ENCODE measurements at regions not wholly inside any gene's neighbourhood (a gene's known extent, or its start where the extent isn't known, plus 50 kb on each side); places are given as distances from the start of the nearest gene placed in this dataset.
A peak's percentile ranks its signal among the peaks of the same experiment; 100 is the strongest.
"Not testable (repeated sequence)": the region's sequence is repeated elsewhere in the genome, so short reads cannot be mapped to it uniquely, and the experiment has no call there.

- H3K79me1 ChIP-seq (ENCODE audit: low read length) = no peaks in the 10 kb centered on the region
- no peak overlapping the region for H3K4me3 ChIP-seq (ENCODE audit: low read length)
- WGBS (ENCODE audit: extremely low coverage, insufficient coverage, low lambda C conversion rate) = no CpG with 5 or more reads among the region's 4 CpGs
- no peak overlapping the region for H2BK120ac ChIP-seq (ENCODE audit: low read depth, low read length)
- H2AK5ac ChIP-seq (ENCODE audit: low read length) = no peak overlapping the region
- H3K27me3 ChIP-seq (ENCODE audit: insufficient read depth, low read length, poor library complexity) = no peaks in the 10 kb centered on the region
- no peaks in the 10 kb centered on the region for H3K4me1 ChIP-seq (ENCODE audit: control insufficient read depth, low read depth, low read length)
- no peak overlapping the region for H4K8ac ChIP-seq (ENCODE audit: low read depth, low read length)
- H3K4ac ChIP-seq (ENCODE audit: low read depth, low read length) = no peak overlapping the region
- no peak overlapping the region for H2BK5ac ChIP-seq (ENCODE audit: low read length)
- H3K18ac ChIP-seq (ENCODE audit: low read length) = no peak overlapping the region
- no peak overlapping the region for H3K56ac ChIP-seq (ENCODE audit: low read length)
- no peak overlapping the region for H3K4me2 ChIP-seq (ENCODE audit: low read length)
- H3K79me2 ChIP-seq (ENCODE audit: control insufficient read depth, insufficient read depth, low read length) = no peaks in the 10 kb centered on the region
- no peaks in the 10 kb centered on the region for H3K36me3 ChIP-seq (ENCODE audit: control insufficient read depth, insufficient read depth, low read length)
- H3K23ac ChIP-seq (ENCODE audit: low read length) = no peak overlapping the region
- H4K5ac ChIP-seq (ENCODE audit: low read length) = no peak overlapping the region
- H3K27ac ChIP-seq (ENCODE audit: low read depth, low read length) = no peak overlapping the region
- no peak overlapping the region for H3K9ac ChIP-seq (ENCODE audit: low read length)
- DNase-seq = peak; percentile 19
- H2BK15ac ChIP-seq (replicated peaks; ENCODE audit: low read depth) = no peak overlapping the region
Observed at GRCh38 chr5:171715551-171715950, 70.1 kb upstream of the SMIM23 start.

GRCh38 chr5:171720086-171720485 lies 65.5 kb upstream of the SMIM23 start:
- Histone ChIP-seq H3K27ac (ENCODE audit: low read depth, low read length) (no peak overlapping the region), H3K36me3 (ENCODE audit: control insufficient read depth, insufficient read depth, low read length) (no peaks in the 10 kb centered on the region), H2BK5ac (ENCODE audit: low read length) (no peak overlapping the region), H2AK5ac (ENCODE audit: low read length) (no peak overlapping the region), H3K18ac (ENCODE audit: low read length) (no peak overlapping the region), H3K4me3 (ENCODE audit: low read length) (no peak overlapping the region), H4K8ac (ENCODE audit: low read depth, low read length) (no peak overlapping the region), H3K4ac (ENCODE audit: low read depth, low read length) (no peak overlapping the region), H3K9ac (ENCODE audit: low read length) (no peak overlapping the region), H3K79me2 (ENCODE audit: control insufficient read depth, insufficient read depth, low read length) (no peaks in the 10 kb centered on the region), H3K4me2 (ENCODE audit: low read length) (no peak overlapping the region), H2BK120ac (ENCODE audit: low read depth, low read length) (no peak overlapping the region), H3K79me1 (ENCODE audit: low read length) (no peaks in the 10 kb centered on the region), H3K4me1 (ENCODE audit: control insufficient read depth, low read depth, low read length) (no peaks in the 10 kb centered on the region), H3K56ac (ENCODE audit: low read length) (no peak overlapping the region), H3K27me3 (ENCODE audit: insufficient read depth, low read length, poor library complexity) (no peaks in the 10 kb centered on the region), H3K23ac (ENCODE audit: low read length) (no peak overlapping the region), H4K5ac (ENCODE audit: low read length) (no peak overlapping the region), H2BK15ac (replicated peaks; ENCODE audit: low read depth) (no peak overlapping the region)
- WGBS (ENCODE audit: extremely low coverage, insufficient coverage, low lambda C conversion rate) = no CpG with 5 or more reads among the region's 6 CpGs
- DNase-seq = no peak

- Histone ChIP-seq H3K27me3 (ENCODE audit: insufficient read depth, low read length, poor library complexity) (no peaks in the 10 kb centered on the region), H3K9ac (ENCODE audit: low read length) (no peak overlapping the region), H2AK5ac (ENCODE audit: low read length) (no peak overlapping the region), H4K8ac (ENCODE audit: low read depth, low read length) (no peak overlapping the region), H3K4me2 (ENCODE audit: low read length) (no peak overlapping the region), H3K79me1 (ENCODE audit: low read length) (no peaks in the 10 kb centered on the region), H3K27ac (ENCODE audit: low read depth, low read length) (no peak overlapping the region), H2BK120ac (ENCODE audit: low read depth, low read length) (no peak overlapping the region), H2BK15ac (replicated peaks; ENCODE audit: low read depth) (no peak overlapping the region), H3K36me3 (ENCODE audit: control insufficient read depth, insufficient read depth, low read length) (no peaks in the 10 kb centered on the region), H3K18ac (ENCODE audit: low read length) (no peak overlapping the region), H3K4me3 (ENCODE audit: low read length) (no peak overlapping the region), H3K79me2 (ENCODE audit: control insufficient read depth, insufficient read depth, low read length) (no peaks in the 10 kb centered on the region), H4K5ac (ENCODE audit: low read length) (no peak overlapping the region), H3K4ac (ENCODE audit: low read depth, low read length) (no peak overlapping the region), H3K23ac (ENCODE audit: low read length) (no peak overlapping the region), H2BK5ac (ENCODE audit: low read length) (no peak overlapping the region), H3K4me1 (ENCODE audit: control insufficient read depth, low read depth, low read length) (no peaks in the 10 kb centered on the region), H3K56ac (ENCODE audit: low read length) (no peak overlapping the region)
- no peak for DNase-seq
- WGBS (ENCODE audit: extremely low coverage, insufficient coverage, low lambda C conversion rate) = no CpG with 5 or more reads among the region's 5 CpGs
Observed at GRCh38 chr5:171721464-171721863, 64.2 kb upstream of the SMIM23 start.

GRCh38 chr5:171724468-171725204 lies 61.0 kb upstream of the SMIM23 start:
- no peaks in the 10 kb centered on the region for H3K79me1 ChIP-seq (ENCODE audit: low read length)
- no CpG with 5 or more reads among the region's 15 CpGs for WGBS (ENCODE audit: extremely low coverage, insufficient coverage, low lambda C conversion rate)
- peak overlapping the region; percentile 17 for H3K27ac ChIP-seq (ENCODE audit: low read depth, low read length)

GRCh38 chr5:171725205-171725601 lies 60.4 kb upstream of the SMIM23 start:
- no peak overlapping the region for H3K9ac ChIP-seq (ENCODE audit: low read length)
- no peak for DNase-seq
- no peak overlapping the region for H4K8ac ChIP-seq (ENCODE audit: low read depth, low read length)
- no peaks in the 10 kb centered on the region for H3K36me3 ChIP-seq (ENCODE audit: control insufficient read depth, insufficient read depth, low read length)
- H3K4me3 ChIP-seq (ENCODE audit: low read length) = no peak overlapping the region
- H3K18ac ChIP-seq (ENCODE audit: low read length) = no peak overlapping the region
- H2BK5ac ChIP-seq (ENCODE audit: low read length) = no peak overlapping the region
- no peak overlapping the region for H3K56ac ChIP-seq (ENCODE audit: low read length)
- H3K79me2 ChIP-seq (ENCODE audit: control insufficient read depth, insufficient read depth, low read length) = no peaks in the 10 kb centered on the region
- H2AK5ac ChIP-seq (ENCODE audit: low read length) = no peak overlapping the region
- no peaks in the 10 kb centered on the region for H3K79me1 ChIP-seq (ENCODE audit: low read length)
- H3K27me3 ChIP-seq (ENCODE audit: insufficient read depth, low read length, poor library complexity) = no peaks in the 10 kb centered on the region
- H3K4me1 ChIP-seq (ENCODE audit: control insufficient read depth, low read depth, low read length) = no peaks in the 10 kb centered on the region
- no peak overlapping the region for H3K4me2 ChIP-seq (ENCODE audit: low read length)
- no peak overlapping the region for H3K27ac ChIP-seq (ENCODE audit: low read depth, low read length)
- H2BK120ac ChIP-seq (ENCODE audit: low read depth, low read length) = no peak overlapping the region
- H3K4ac ChIP-seq (ENCODE audit: low read depth, low read length) = no peak overlapping the region
- no peak overlapping the region for H3K23ac ChIP-seq (ENCODE audit: low read length)
- H2BK15ac ChIP-seq (replicated peaks; ENCODE audit: low read depth) = no peak overlapping the region
- no peak overlapping the region for H4K5ac ChIP-seq (ENCODE audit: low read length)
- no CpG with 5 or more reads among the region's 3 CpGs for WGBS (ENCODE audit: extremely low coverage, insufficient coverage, low lambda C conversion rate)

More at GRCh38 chr5:171724468-171725204, 61.0 kb upstream of the SMIM23 start:
- no peak overlapping the region for H4K8ac ChIP-seq (ENCODE audit: low read depth, low read length)
- H3K56ac ChIP-seq (ENCODE audit: low read length) = no peak overlapping the region
- no peaks in the 10 kb centered on the region for H3K4me1 ChIP-seq (ENCODE audit: control insufficient read depth, low read depth, low read length)
- no peaks in the 10 kb centered on the region for H3K27me3 ChIP-seq (ENCODE audit: insufficient read depth, low read length, poor library complexity)
- H3K4me3 ChIP-seq (ENCODE audit: low read length) = no peak overlapping the region
- no peaks in the 10 kb centered on the region for H3K79me2 ChIP-seq (ENCODE audit: control insufficient read depth, insufficient read depth, low read length)
- H2BK120ac ChIP-seq (ENCODE audit: low read depth, low read length) = no peak overlapping the region
- no peak overlapping the region for H3K4ac ChIP-seq (ENCODE audit: low read depth, low read length)
- peak; percentile 18 for DNase-seq
- no peak overlapping the region for H3K4me2 ChIP-seq (ENCODE audit: low read length)
- H4K5ac ChIP-seq (ENCODE audit: low read length) = no peak overlapping the region
- H2BK15ac ChIP-seq (replicated peaks; ENCODE audit: low read depth) = no peak overlapping the region
- no peaks in the 10 kb centered on the region for H3K36me3 ChIP-seq (ENCODE audit: control insufficient read depth, insufficient read depth, low read length)
- H3K9ac ChIP-seq (ENCODE audit: low read length) = no peak overlapping the region
- H3K23ac ChIP-seq (ENCODE audit: low read length) = no peak overlapping the region
- H2AK5ac ChIP-seq (ENCODE audit: low read length) = no peak overlapping the region
- no peak overlapping the region for H3K18ac ChIP-seq (ENCODE audit: low read length)
- no peak overlapping the region for H2BK5ac ChIP-seq (ENCODE audit: low read length)

GRCh38 chr5:171726819-171727218 lies 58.8 kb upstream of the SMIM23 start:
- not testable (repeated sequence) for H4K8ac ChIP-seq (ENCODE audit: low read depth, low read length); H2AK5ac ChIP-seq (ENCODE audit: low read length); H3K23ac ChIP-seq (ENCODE audit: low read length); H3K79me2 ChIP-seq (ENCODE audit: control insufficient read depth, insufficient read depth, low read length); DNase-seq; H4K5ac ChIP-seq (ENCODE audit: low read length); H3K4me3 ChIP-seq (ENCODE audit: low read length); H2BK5ac ChIP-seq (ENCODE audit: low read length); H3K79me1 ChIP-seq (ENCODE audit: low read length); H3K4ac ChIP-seq (ENCODE audit: low read depth, low read length); H3K4me1 ChIP-seq (ENCODE audit: control insufficient read depth, low read depth, low read length); H3K36me3 ChIP-seq (ENCODE audit: control insufficient read depth, insufficient read depth, low read length); H2BK120ac ChIP-seq (ENCODE audit: low read depth, low read length); H2BK15ac ChIP-seq (replicated peaks; ENCODE audit: low read depth); H3K18ac ChIP-seq (ENCODE audit: low read length); H3K27ac ChIP-seq (ENCODE audit: low read depth, low read length); H3K56ac ChIP-seq (ENCODE audit: low read length); H3K9ac ChIP-seq (ENCODE audit: low read length); H3K27me3 ChIP-seq (ENCODE audit: insufficient read depth, low read length, poor library complexity); H3K4me2 ChIP-seq (ENCODE audit: low read length)
- no CpG with 5 or more reads among the region's 2 CpGs for WGBS (ENCODE audit: extremely low coverage, insufficient coverage, low lambda C conversion rate)

All from mesendoderm (in vitro differentiated cells).